Body of pancreas (tissue), 4 donors: ENCODE measurements at regions not wholly inside any gene's neighbourhood (a gene's known extent, or its start where the extent isn't known, plus 50 kb on each side); places are given as distances from the start of the nearest gene placed in this dataset.

Experiments used
- CTCF ChIP-seq, 7 experiments: fragments of 450-650 bp in 4 of 7; fragments of 200-600 bp in 3 of 7; sonication (generic) in 3 of 7; IDR thresholded peaks; one replicate each; pipeline ENCODE4 v1.5.1; 2016 to 2019; ENCODE audit warnings: antibody characterized with exemption in 7 of 7
- POLR2A ChIP-seq, 3 donors: fragments of 450-650 bp; IDR thresholded peaks; one replicate each; pipeline ENCODE4 v1.6.1; 2016; ENCODE audit warnings: antibody characterized with exemption in 3 of 3, mild to moderate bottlenecking in 2 of 3

GRCh38 chr18:72993250-72993649 lies 125.5 kb upstream of the NETO1 start:
- TF ChIP-seq CTCF (IDR thresholded peaks at IDR 0.05), result no peak
- no peak for TF ChIP-seq POLR2A (IDR thresholded peaks at IDR 0.05)
